ENCODE measurements at regions not wholly inside any gene's neighbourhood (a gene's known extent, or its start where the extent isn't known, plus 50 kb on each side); places are given as distances from the start of the nearest gene placed in this dataset.

DNA sequence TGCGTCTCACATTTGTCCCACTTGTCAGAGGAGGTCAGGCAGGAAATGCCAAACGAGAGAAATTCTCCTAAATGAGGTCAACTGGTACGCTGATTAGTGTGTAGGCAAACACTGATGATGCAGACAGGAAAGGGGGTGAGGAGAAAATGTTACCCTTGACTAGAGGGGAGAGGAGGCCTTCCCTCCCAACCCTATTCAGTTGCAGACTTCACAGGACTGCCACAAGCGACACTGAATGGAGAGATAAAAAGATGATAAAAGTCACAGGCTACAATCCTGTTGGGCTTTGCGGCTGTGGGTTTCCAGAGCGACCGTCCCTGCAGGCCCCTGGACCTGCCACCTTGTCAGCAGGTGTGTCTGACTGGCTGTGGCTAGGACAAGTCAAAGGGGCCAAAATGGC lies 569.4 kb downstream of the CDH26 start:
- Histone ChIP-seq H3K4me1 (replicated peaks) (no peaks in the 10 kb centered on the region), H3K9me3 (replicated peaks) (no peaks in the 10 kb centered on the region), H3K27ac (no peak overlapping the region), H3K4me3 (no peak overlapping the region), H3K36me3 (no peaks in the 10 kb centered on the region), H3K27me3 (replicated peaks) (no peaks in the 10 kb centered on the region)
- no peak for DNase-seq (ENCODE audit: low read depth in 1 of 2, low spot score in 2 of 2)

DNA sequence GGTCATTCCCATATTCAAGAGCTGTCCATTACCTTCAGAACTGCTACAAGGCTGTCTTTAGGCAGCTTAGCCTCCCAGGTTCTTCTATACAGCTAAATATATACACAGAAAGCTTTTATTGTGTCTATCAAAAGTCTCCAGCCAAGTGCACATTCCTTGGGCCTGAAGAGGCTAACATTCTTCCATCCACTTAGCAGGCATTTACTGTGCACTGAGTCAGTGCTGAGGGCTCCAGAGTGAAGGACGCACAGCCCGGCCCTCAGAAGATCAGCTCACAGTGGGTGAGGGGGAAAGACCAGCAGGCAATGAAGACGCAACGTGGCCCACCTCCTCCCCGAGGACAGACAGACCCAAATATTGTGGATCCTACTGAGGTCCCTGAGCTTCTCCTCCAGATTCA lies 569.9 kb downstream of the CDH26 start:
- DNase-seq (ENCODE audit: low read depth in 1 of 2, low spot score in 2 of 2): no peak
- H3K27ac ChIP-seq: no peak overlapping the region
- H3K27me3 ChIP-seq (replicated peaks): no peaks in the 10 kb centered on the region
- no peaks in the 10 kb centered on the region for H3K36me3 ChIP-seq
- H3K4me1 ChIP-seq (replicated peaks): no peaks in the 10 kb centered on the region
- no peaks in the 10 kb centered on the region for H3K9me3 ChIP-seq (replicated peaks)
- no peak overlapping the region for H3K4me3 ChIP-seq

DNA sequence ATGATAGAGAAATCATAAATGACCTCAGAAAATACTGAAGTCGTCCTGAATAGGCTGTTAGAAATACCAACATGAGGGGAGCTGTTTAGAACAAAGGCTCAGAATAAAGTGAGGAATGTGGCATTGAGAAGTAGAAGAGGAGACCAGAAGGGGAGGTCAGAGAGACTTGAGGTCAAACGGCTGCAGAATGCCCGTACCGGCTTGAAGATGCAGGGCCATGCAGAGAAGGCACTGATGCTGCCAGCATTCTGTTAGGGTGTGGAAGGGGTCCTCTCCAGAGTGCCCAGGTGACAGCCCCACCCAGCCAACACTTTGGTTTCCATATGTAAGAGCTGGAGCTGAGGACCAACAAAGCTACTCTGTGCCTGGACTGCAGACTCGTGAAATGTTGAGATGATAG lies 570.9 kb downstream of the CDH26 start:
- Histone ChIP-seq H3K27me3 (replicated peaks) (no peaks in the 10 kb centered on the region), H3K27ac (no peak overlapping the region), H3K36me3 (no peaks in the 10 kb centered on the region), H3K4me1 (replicated peaks) (no peaks in the 10 kb centered on the region), H3K4me3 (no peak overlapping the region), H3K9me3 (replicated peaks) (no peaks in the 10 kb centered on the region)
- no peak for DNase-seq (ENCODE audit: low read depth in 1 of 2, low spot score in 2 of 2)

DNA sequence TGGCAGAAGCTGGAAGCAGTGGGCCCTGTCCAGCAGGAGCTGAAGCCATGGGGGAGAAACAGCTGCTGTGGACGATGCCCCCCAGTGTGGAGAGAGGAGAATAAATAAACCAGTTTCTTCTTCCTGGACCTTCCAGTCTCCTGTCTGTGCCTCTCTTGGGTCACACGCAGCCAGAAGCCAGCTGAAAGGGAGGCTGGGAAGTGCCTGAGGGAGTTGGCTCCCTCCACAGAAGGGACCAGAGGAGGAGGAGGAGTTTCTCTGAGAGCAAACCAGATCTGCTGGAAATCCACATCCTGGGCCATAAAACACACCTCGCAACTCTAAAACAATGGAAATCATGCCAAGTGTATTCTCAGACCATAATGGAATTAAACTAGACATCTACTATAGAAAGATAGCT lies 577.0 kb downstream of the CDH26 start:
- no peaks in the 10 kb centered on the region for H3K36me3 ChIP-seq
- no peaks in the 10 kb centered on the region for H3K4me1 ChIP-seq (replicated peaks)
- no peak for DNase-seq (ENCODE audit: low read depth in 1 of 2, low spot score in 2 of 2)
- no peaks in the 10 kb centered on the region for H3K9me3 ChIP-seq (replicated peaks)
- H3K27me3 ChIP-seq (replicated peaks): 0 out of 2 replicates have a peak, but pooled peaks cover 3% of the 10 kb centered on the region
- H3K27ac ChIP-seq: no peak overlapping the region
- no peak overlapping the region for H3K4me3 ChIP-seq

DNA sequence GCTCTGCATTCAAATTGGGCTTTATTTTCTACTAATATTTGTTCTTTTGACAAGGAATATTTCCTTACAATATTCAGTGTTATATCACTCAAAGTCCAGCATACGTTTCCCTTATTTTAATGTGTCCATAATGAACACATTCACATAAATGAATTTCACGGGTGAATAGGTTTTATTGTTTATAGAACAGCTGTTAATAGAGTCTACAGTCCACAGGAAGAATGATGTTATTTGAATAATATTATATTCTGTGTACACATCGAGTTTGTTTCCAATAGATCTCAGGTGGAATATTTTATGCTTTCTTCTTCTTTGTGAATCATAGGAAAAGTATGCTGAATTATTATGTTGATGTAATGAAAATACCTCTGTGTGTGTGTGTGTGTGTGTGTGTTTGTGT lies 582.4 kb downstream of the CDH26 start:
- no peaks in the 10 kb centered on the region for H3K4me1 ChIP-seq (replicated peaks)
- H3K27ac ChIP-seq: no peak overlapping the region
- H3K9me3 ChIP-seq (replicated peaks): no peaks in the 10 kb centered on the region
- DNase-seq (ENCODE audit: low read depth in 1 of 2, low spot score in 2 of 2): no peak
- H3K27me3 ChIP-seq (replicated peaks): 0 out of 2 replicates have a peak, but pooled peaks cover 3% of the 10 kb centered on the region
- H3K36me3 ChIP-seq: no peaks in the 10 kb centered on the region
- H3K4me3 ChIP-seq: no peak overlapping the region

DNA sequence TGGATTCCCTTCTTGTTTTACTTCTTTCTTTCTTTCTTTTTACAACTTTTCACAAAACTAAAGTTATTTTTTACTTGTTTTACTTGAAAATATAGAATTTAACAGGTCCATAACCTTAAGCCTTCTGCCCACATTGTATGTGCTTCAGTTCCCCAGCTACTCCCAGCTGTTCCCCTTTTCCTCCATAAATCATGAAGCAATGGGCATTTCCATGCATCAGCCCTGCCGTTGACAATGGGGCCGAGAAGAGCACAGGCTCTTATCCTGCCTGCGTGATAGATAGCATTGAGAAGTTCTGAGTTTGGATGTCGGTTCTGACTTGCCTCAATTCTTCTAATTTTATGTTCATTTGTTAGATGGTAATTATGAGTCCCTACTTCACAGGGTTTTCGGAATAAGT lies 583.8 kb downstream of the CDH26 start:
- Histone ChIP-seq H3K4me3 (no peak overlapping the region), H3K4me1 (replicated peaks) (no peaks in the 10 kb centered on the region), H3K9me3 (replicated peaks) (no peaks in the 10 kb centered on the region), H3K36me3 (no peaks in the 10 kb centered on the region), H3K27ac (no peak overlapping the region), H3K27me3 (replicated peaks) (0 out of 2 replicates have a peak, but pooled peaks cover 3% of the 10 kb centered on the region)
- no peak for DNase-seq (ENCODE audit: low read depth in 1 of 2, low spot score in 2 of 2)

DNA sequence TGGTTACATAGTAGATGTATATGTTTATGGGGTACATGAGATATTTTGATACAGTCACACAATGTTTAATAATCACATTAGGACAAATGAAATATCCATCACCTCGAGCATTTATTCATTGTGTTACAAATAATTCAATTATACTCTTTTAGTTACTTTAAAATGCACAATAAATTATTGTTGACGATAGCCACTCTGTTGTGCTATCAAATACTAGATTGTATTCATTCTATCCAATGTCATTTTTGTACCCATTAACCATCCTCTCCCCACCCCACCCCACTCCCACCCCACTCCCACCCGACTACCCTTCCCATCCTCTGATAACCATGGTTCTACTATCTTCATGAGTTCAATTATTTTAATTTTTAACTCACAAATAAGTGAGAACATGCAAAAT lies 585.4 kb downstream of the CDH26 start:
- no peak for DNase-seq (ENCODE audit: low read depth in 1 of 2, low spot score in 2 of 2)
- Histone ChIP-seq H3K36me3 (no peaks in the 10 kb centered on the region), H3K4me1 (replicated peaks) (no peaks in the 10 kb centered on the region), H3K4me3 (no peak overlapping the region), H3K27me3 (replicated peaks) (no peaks in the 10 kb centered on the region), H3K27ac (no peak overlapping the region), H3K9me3 (replicated peaks) (no peaks in the 10 kb centered on the region)

DNA sequence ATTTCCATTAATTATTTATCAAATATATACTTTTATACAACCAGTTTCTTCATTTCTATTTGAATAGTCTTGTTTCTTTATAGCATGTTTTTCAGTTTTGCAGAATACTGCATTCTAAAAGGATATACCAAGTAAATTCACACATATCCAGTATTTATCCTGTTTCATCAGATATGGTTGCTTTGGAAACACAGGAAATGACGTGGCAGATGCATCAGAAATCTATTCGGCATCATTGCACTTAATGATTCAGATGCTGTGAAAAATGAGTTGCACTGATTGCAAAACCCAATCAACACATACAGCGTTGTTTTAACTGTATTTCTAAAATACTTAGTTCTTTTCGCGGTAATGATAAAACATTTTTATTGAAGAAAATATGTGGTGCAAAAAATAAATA lies 594.9 kb downstream of the CDH26 start:
- no peak for DNase-seq (ENCODE audit: low read depth in 1 of 2, low spot score in 2 of 2)
- no peaks in the 10 kb centered on the region for H3K4me1 ChIP-seq (replicated peaks)

DNA sequence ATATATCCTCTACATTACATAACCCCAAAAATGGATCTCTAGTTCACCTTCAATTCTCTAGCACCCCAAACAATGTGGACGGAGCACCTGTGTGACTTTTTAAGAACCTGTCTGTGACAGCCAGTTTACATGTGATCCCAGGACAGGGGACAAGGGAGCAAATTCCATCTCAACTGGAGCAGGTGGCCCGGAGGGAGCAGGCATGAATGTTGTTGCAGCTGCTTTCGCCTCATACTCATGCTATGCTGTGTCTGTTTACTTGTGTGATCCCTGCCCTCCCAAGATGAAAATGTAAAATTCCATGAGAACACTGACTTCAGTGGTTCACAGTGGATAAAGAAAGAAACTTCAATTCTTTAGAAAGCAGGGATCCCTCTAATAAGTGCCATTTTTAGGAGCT lies 600.3 kb downstream of the CDH26 start:
- peaks cover 8% of the 10 kb centered on the region for H3K27me3 ChIP-seq (replicated peaks)
- H3K27ac ChIP-seq: no peak overlapping the region
- no peak for DNase-seq (ENCODE audit: low read depth in 1 of 2, low spot score in 2 of 2)
- no peak overlapping the region for H3K4me3 ChIP-seq
- no peaks in the 10 kb centered on the region for H3K9me3 ChIP-seq (replicated peaks)
- no peaks in the 10 kb centered on the region for H3K36me3 ChIP-seq
- no peaks in the 10 kb centered on the region for H3K4me1 ChIP-seq (replicated peaks)

More for the DNA sequence above, 594.9 kb downstream of the CDH26 start:
- Histone ChIP-seq H3K4me3 (no peak overlapping the region), H3K27me3 (replicated peaks) (no peaks in the 10 kb centered on the region), H3K27ac (no peak overlapping the region), H3K9me3 (replicated peaks) (no peaks in the 10 kb centered on the region), H3K36me3 (no peaks in the 10 kb centered on the region)

DNA sequence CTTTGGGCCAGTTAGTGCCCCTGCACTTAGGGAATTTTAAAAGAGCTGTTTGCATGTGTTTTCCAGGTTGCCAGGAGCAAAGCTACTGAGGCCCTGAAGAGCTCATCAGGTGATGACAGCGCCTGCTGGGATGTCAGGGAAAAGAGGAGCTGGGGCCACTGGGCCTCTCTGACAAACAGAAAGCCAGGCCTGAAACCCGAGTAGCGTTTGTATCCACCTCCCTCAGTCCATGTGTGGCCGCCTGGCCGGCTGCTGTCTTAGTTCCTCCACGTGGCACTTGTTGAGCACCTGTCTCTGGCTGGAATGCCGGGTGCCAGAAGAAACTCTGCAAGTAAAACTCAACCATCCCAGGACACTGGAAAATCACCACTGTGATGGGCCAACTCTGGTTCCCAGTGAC lies 601.2 kb downstream of the CDH26 start:
- Histone ChIP-seq H3K4me3 (no peak overlapping the region), H3K4me1 (replicated peaks) (no peaks in the 10 kb centered on the region), H3K36me3 (no peaks in the 10 kb centered on the region), H3K27me3 (replicated peaks) (peaks cover 17% of the 10 kb centered on the region), H3K9me3 (replicated peaks) (no peaks in the 10 kb centered on the region), H3K27ac (no peak overlapping the region)
- DNase-seq (ENCODE audit: low read depth in 1 of 2, low spot score in 2 of 2): no peak

DNA sequence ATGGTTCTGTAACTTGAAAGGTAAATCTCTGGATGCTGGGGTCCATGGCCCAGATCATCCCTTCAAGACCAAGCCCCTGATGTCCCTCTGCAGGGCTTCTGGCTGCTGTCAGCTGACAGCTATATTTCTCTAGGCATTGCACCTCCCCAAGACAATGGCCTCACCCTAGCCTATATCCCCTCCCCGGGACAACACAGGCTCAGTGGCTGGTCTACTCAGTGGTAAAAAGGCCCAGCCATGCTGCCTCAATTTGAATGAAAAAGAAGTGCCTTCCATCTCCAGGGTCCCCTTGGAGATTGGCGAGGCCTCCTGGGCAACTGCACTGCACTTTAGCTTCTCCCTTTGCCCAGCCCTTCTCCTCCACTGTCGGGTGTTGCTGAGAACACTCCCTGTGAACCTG lies 602.8 kb downstream of the CDH26 start:
- Histone ChIP-seq H3K4me3 (no peak overlapping the region), H3K27me3 (replicated peaks) (peaks cover 18% of the 10 kb centered on the region), H3K9me3 (replicated peaks) (no peaks in the 10 kb centered on the region), H3K4me1 (replicated peaks) (no peaks in the 10 kb centered on the region), H3K36me3 (no peaks in the 10 kb centered on the region), H3K27ac (no peak overlapping the region)
- DNase-seq (ENCODE audit: low read depth in 1 of 2, low spot score in 2 of 2): no peak

DNA sequence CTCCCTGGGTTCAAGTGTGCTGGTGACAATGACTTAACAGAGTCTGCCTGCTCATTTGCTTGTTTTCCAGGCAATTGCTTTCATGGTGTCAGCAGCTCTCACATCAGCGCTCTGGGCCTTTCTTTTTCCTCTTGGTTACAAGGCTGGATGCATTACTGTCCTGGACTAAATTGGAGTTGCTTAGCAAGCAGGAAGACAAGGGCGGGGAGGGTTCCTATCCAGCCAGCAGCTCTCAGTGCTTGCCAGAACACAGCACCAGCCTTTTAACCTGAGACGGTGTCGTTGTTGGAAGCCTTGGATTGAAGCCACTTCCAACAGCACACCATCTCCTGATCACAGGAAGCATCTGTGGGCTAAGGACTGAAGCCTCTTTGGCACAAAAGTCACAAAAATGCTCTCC lies 606.9 kb downstream of the CDH26 start:
- Histone ChIP-seq H3K4me1 (replicated peaks) (no peaks in the 10 kb centered on the region), H3K9me3 (replicated peaks) (no peaks in the 10 kb centered on the region), H3K27me3 (replicated peaks) (peaks cover 15% of the 10 kb centered on the region), H3K27ac (no peak overlapping the region), H3K36me3 (no peaks in the 10 kb centered on the region), H3K4me3 (no peak overlapping the region)
- DNase-seq (ENCODE audit: low read depth in 1 of 2, low spot score in 2 of 2): no peak

DNA sequence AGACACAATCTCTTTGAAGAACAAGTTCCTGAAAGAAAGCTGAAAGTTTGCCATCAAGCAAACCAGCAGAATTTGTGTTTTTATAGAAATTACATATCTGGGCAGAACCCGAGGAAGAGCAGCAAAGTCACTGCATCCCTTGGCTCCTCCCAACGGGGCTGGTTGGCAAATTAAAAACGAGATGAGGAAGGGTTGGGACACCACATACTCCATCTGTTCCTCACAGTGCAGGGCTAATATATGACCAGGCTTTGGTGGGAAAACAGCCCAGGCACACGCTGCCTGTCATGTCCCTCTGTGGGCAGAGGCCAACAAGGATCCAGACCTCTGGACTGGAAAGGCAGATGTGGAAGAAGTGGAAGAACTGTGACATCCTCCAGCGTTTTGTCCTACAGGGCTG lies 607.3 kb downstream of the CDH26 start:
- H3K4me1 ChIP-seq (replicated peaks): no peaks in the 10 kb centered on the region
- DNase-seq (ENCODE audit: low read depth in 1 of 2, low spot score in 2 of 2): no peak

DNA sequence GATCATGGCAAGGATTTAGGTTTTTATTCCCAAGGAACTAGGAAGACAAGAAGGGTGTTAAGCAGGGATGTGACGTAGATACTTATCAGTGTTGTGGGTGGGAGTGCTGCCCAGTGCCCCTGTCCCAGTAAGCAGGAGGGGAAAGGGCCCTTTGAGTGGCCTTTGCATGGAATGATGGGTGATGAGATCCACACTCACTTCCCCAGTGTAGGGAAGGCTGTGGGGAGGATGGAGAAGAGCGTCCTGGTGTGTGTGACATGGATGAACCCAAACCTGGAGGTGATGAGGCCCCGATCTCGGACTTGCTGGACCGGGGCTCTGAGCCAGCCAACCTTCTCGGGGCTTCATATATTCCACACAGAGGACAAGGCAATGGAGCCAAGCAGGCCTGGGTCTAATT lies 610.9 kb downstream of the CDH26 start:
- Histone ChIP-seq H3K4me1 (replicated peaks) (no peaks in the 10 kb centered on the region), H3K27ac (no peak overlapping the region), H3K36me3 (no peaks in the 10 kb centered on the region), H3K4me3 (no peak overlapping the region), H3K9me3 (replicated peaks) (no peaks in the 10 kb centered on the region), H3K27me3 (replicated peaks) (0 out of 2 replicates have a peak, but pooled peaks cover 4% of the 10 kb centered on the region)
- no peak for DNase-seq (ENCODE audit: low read depth in 1 of 2, low spot score in 2 of 2)

More for the DNA sequence above, 607.3 kb downstream of the CDH26 start:
- H3K9me3 ChIP-seq (replicated peaks): no peaks in the 10 kb centered on the region
- peaks cover 15% of the 10 kb centered on the region for H3K27me3 ChIP-seq (replicated peaks)
- no peak overlapping the region for H3K4me3 ChIP-seq
- H3K36me3 ChIP-seq: no peaks in the 10 kb centered on the region
- no peak overlapping the region for H3K27ac ChIP-seq

DNA sequence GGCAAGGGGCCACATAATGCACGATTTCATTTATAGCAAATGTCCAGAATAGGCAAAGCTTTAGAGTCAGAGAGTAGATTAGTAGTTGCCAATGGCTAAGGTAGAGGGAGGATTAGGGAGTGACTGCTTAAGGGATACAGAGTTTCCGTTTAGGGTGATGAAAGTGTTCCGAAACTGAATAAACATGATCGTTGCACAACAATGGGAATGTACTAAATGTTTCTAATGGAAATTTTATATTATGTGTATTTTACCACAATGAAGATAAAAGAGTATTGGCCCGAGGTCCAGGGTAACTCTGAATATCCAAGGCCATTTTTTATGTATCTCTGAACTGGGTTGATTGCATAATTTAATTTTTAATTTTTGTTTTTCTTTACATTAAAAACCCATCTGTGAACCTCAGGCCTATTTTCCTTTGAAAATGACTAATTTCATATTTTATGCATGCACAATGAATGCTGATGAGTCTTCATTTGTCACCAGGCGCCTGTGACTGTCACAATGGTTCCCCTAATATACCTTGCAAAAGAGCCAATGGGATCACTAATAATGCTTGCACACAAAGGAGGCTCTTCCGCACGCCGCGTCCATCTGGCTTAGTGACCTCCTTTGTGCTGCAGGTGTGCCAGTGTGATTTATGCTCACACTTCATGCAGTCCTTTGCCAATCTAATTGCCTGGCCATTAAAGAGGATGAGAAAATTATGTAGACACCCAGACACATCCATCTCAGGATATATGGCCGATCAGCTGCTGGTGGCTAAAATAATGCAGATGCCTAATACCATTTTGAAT lies 612.5 kb downstream of the CDH26 start:
- H3K9me3 ChIP-seq (replicated peaks): no peaks in the 10 kb centered on the region
- no peaks in the 10 kb centered on the region for H3K4me1 ChIP-seq (replicated peaks)
- H3K4me3 ChIP-seq: no peak overlapping the region
- H3K27ac ChIP-seq: no peak overlapping the region
- H3K27me3 ChIP-seq (replicated peaks): no peaks in the 10 kb centered on the region
- DNase-seq (ENCODE audit: low read depth in 1 of 2, low spot score in 2 of 2): no peak
- H3K36me3 ChIP-seq: no peaks in the 10 kb centered on the region
